ENCODE measurements at regions not wholly inside any gene's neighbourhood (a gene's known extent, or its start where the extent isn't known, plus 50 kb on each side); places are given as distances from the start of the nearest gene placed in this dataset.

DNA sequence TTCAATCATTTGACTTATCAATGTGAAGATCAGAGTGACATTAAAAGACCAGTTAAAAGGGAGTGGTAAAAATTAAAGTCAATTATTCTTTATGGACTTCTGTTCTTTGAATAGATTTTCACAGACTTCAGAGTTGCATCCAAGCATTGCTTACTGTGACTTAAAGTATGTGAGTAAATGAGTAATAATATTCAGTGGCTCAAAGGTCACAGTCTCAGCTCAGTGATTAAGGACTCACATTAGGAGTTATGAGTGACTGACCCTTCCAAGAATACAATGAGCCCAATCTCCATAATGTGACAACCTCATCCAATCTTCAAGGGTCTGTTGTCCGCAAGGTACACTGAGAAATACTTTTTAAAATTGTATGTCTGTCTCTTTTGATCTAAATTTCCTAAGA, 811.2 kb downstream of the BRINP1 start:
- TF ChIP-seq, protein P1, sequence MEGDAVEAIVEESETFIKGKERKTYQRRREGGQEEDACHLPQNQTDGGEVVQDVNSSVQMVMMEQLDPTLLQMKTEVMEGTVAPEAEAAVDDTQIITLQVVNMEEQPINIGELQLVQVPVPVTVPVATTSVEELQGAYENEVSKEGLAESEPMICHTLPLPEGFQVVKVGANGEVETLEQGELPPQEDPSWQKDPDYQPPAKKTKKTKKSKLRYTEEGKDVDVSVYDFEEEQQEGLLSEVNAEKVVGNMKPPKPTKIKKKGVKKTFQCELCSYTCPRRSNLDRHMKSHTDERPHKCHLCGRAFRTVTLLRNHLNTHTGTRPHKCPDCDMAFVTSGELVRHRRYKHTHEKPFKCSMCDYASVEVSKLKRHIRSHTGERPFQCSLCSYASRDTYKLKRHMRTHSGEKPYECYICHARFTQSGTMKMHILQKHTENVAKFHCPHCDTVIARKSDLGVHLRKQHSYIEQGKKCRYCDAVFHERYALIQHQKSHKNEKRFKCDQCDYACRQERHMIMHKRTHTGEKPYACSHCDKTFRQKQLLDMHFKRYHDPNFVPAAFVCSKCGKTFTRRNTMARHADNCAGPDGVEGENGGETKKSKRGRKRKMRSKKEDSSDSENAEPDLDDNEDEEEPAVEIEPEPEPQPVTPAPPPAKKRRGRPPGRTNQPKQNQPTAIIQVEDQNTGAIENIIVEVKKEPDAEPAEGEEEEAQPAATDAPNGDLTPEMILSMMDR (IDR thresholded peaks at IDR 0.05), result no peak
- no peak for TF ChIP-seq EZH2phosphoT487 (IDR thresholded peaks at IDR 0.05)
- TF ChIP-seq EZH2 (IDR thresholded peaks at IDR 0.05), result no peak
